Hematopoietic multipotent progenitor cell treated with erythropoietin and hydrocortisone succinate and interleukin-3 and kit ligand, for 17 days (in vitro differentiated cells): ENCODE measurements at regions not wholly inside any gene's neighbourhood (a gene's known extent, or its start where the extent isn't known, plus 50 kb on each side); places are given as distances from the start of the nearest gene placed in this dataset.

Experiments
- DNase-seq: peaks from one replicate; pipeline ENCODE4 v3.0.0-alpha.2; 2015; ENCODE audit warnings: low spot score

DNA sequence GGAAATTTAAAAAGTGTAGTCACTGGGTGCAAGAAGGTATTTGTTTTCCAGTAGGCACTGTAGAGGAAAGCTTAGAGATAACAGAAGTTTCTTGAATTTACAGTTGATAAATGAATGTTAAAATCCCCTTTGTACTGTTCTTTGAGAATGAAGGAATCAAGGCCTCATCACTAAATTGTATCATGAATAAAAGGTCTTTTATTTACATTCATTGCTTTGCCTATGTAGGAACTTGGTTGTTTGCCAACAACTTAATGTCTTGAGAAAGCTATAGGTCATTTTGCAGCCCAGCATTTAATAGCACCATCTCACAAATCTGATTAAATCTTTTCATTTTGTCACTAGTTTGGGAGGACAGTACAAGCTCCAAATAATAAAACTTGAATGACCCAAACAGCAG, 213.9 kb upstream of the ITGA4 start:
- DNase-seq, result no peak

GRCh38 chr2:181250691-181251090, 206.5 kb upstream of the ITGA4 start:
- DNase-seq, result no peak

- no peak for DNase-seq
Measured at GRCh38 chr2:181252262-181253148, 204.7 kb upstream of the ITGA4 start.

DNA sequence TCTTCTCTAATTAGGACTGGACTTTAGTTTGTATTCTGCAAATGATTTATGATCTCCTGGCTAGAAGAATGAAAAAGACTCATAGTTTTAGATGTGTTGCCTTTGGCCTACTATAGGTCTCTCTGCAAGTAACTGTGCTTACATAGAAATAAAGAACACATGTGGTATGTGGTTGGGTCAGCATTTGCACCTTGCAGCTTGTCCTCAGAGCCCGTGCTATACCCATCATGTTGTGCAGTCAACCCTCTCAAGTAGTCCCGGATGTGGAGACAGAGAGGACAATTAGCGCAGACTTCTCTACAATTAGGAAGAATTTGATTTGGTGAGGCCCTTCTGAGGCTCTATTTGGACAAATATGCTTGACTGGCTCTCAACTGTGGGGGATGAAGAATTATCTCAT, 203.7 kb upstream of the ITGA4 start:
- no peak for DNase-seq

- DNase-seq, result no peak
Measured at GRCh38 chr2:181255651-181256050, 201.5 kb upstream of the ITGA4 start.

- DNase-seq, result no peak
Measured at GRCh38 chr2:181258720-181259119, 198.5 kb upstream of the ITGA4 start.

GRCh38 chr2:181262782-181263181, 194.4 kb upstream of the ITGA4 start:
- no peak for DNase-seq

- DNase-seq, result no peak
Measured at GRCh38 chr2:181264001-181264400, 193.2 kb upstream of the ITGA4 start.

DNA sequence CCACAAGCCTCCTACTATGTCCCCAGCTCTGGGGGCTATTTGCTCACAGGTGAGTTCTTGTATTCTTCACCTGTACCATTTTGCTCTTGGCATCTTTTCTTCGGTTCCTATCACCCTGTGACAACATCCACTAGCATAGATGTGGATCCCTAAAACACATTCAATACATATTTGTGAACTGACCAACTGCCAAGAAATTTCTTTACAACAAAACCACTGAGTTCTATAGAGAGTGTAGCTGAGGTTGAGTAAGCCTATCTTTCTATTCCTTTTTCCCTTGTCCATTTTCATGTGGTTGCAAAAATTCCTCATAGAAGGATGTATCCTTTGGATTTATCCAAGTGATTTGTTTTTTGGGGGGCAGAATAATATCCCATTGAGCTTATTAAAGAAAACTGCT, 192.7 kb upstream of the ITGA4 start:
- no peak for DNase-seq

DNA sequence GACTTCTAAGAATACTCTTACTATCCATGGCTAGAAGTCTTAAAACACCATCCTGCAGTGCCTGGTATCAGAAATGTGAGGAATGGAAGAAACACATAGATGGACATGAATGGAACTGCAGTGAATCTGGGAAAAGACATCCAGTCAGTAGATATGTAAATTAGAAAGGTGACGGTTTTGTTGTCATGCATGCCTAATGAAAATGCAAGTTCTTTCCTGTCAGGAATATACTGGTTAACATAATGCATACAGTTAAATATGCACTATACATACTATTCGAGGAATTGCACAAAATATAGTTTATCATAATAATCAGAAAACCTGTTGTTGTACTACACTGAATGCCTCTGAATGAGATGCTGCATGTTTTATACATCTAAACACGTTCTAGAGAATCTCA, 190.6 kb upstream of the ITGA4 start:
- no peak for DNase-seq

DNA sequence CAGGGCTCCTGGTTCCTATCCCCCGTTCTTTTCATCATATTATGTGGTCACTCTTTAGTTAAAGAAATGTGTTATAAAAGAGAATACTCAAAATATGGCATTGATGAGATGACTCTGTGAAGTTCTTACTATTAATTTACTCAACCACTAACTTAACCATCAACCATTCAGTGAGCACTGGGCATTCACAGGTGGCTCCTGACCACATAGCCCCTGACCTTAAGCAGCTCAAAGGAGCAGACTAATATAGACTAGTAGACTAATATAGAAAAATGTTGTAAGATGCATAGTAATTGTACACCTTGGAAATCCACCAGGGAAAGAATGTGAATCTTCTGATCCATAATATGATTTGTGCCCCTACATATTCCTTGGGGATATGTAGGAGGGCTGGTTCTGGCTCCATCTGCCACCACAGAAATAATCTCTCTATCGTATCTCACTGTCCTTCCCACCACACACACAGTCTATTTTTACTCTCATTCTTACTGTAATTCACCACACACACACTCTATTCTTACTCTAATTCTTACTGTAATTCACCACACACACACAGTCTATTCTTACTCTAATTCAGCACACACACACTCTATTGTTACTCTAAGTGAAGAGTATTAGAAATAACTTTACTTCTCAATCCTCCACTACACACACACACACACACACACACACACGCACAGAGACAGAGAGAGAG, 188.9 kb upstream of the ITGA4 start:
- no peak for DNase-seq

GRCh38 chr2:181273986-181274385, 183.2 kb upstream of the ITGA4 start:
- DNase-seq, result no peak

GRCh38 chr2:181275643-181276070, 181.5 kb upstream of the ITGA4 start:
- no peak for DNase-seq

DNA sequence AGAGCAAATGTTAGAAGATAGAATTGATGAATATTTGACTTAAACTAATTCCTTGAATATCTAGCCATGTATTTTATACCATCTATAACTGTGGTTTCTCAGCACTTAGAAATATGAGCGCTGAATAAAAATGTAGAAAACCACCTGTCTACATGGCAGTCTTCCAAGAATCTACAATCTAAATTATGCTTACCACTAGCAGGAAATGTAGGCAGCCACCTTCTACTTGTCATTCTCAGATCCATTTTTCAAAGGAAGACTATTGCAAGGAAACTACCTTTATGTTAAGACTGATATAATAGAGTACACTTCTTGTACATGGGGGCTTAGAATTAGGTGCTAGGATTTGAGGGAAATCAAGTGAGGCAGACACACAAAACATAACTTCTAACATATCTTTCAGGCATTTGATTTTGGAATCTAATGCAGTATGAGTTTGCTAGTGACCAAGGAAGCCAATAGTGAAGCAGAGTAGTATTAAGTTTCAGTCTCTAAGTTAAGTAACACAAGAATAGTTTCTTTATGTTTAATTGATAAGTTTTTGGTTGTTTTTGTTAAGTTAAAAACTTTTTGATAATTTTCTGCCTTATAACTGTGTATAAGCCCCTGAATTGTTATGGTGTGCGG, 175.9 kb upstream of the ITGA4 start:
- DNase-seq, result no peak

DNA sequence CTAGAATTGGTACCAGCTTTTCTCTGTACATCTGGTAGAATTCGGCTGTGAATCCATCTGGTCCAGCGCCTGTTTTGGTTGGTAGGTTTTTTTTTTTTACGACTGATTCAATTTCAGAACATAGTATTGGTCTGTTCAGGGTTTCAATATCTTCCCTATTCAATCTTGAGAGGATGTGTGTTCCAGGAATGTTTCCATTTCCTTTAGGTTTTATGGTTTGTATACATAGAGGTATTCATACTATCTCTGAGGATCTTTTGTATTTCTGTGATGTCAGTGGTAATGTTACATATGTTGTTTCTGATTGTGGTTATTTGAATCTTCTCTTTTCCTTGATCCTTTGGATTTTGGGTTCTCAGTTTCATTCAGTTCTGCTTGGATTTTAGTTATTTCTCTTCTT, 172.1 kb upstream of the ITGA4 start:
- DNase-seq, result no peak

- DNase-seq, result no peak
Measured at GRCh38 chr2:181289698-181290097, 167.5 kb upstream of the ITGA4 start.

GRCh38 chr2:181290182-181290581, 167.0 kb upstream of the ITGA4 start:
- no peak for DNase-seq

- no peak for DNase-seq
Measured at GRCh38 chr2:181294979-181295378, 162.2 kb upstream of the ITGA4 start.

DNA sequence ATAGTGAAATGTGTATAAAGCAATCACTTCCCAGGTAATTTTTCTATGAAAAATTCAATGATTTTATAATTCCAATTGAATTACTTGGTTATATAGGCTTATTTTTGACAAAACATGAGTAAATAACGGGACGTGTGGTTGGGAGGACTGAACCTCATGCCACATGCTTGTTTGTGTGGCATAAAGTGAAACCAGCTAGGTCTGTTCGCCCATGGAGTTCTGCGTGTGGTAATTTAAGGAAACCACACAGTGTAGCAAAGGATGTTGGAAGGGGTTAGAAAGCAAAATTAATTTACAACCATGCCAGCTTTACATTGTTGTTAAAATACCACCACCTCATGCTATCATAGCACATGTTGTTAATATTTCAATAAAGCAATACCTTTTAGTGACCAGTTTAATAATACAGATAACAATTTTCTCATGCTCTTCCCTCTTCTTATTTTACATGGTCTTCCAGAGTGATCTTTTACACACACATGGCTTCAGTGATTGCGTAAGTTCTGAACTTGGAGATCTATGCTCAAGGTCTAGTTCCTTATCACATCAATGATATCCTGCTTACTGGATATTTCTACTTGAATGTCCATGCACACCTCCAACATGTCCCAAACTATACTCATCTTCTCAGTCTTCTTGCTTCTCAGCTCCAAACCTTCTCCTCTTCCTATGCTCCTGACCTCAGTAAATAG, 156.4 kb upstream of the ITGA4 start:
- DNase-seq, result no peak

DNA sequence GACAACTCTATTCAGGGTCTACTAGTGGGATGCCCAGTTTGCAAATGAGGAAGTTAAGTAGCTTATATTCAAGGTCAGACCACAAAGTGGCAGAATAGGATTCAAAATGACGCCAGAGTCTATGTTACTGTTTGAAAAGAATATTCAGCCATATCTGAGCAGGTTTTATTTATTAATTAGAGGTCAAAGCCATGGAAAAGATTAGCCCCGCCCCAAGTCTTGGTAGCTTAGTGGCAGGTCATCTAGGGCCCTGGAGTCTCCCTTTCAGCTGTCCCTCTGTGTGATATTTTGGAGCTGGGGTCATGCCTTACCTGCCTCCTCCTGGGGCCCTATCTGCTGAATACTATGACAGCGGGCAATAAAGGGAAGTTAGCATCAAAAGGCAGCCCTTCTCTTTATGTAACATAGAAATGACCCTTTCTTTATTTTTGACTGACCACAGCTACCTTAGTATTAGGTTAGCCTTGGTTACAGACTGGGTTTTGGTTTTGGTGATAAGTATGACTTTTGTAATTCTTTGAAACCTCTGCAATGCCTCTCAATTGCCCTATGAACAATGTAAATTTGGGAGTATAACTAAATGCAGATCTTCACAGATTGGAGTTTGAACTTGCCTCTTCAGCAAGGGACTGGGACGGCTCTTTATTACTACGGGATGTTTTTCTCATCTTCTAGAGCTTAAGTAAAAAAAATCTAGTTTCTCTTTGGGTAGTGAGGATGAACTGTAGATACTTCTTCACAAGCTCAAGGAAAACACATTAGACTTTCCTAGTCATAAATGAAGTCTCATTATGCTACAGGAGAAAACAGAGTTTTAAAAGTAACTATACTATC, 153.0 kb upstream of the ITGA4 start:
- DNase-seq, result peak; percentile 11

DNA sequence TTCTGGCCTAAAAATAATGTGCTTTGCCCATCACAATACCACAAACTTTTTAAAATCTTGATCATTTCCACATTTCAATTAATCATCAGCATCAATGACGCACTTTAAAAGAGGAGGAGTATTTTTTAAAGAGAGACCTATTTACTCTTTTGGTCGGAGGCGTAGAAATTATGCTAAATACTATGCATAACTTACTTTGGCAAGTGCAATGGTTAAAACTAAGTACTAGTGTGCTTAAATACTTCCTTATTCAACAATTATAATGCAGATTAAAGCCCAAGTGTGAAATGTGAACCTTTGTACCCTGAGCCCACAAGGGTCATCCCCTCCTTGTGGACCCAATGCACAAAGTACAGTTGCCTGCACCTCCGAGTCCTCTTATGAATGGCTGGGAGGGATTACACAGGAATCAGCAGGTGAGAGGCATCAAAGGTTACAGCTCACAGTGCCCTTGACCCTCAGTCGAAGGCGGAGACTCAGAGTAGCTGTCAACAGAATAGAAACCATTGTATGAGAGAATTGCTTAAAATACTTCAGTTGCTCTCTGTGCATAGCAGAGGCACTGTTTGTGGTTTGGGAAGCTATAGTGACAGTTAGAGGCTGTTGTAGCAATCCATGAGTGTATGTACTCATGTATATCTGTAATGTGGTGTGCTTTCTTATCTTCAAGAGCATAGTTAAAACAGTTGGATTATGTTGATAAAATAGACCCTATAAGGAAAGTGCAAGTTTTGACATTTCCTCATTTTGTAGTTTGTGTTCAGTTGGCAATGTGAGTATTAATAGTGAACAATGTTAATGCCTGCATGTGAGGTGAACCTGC, 151.7 kb upstream of the ITGA4 start:
- DNase-seq, result peak; percentile 36
